HTR-8/SVneo (cell line): ENCODE measurements at regions not wholly inside any gene's neighbourhood (a gene's known extent, or its start where the extent isn't known, plus 50 kb on each side); places are given as distances from the start of the nearest gene placed in this dataset.

ENCODE experiments used
- DNase-seq: peaks from one replicate; pipeline ENCODE4 v3.0.0; 2011; ENCODE audit warnings: low spot score, mixed read lengths; ENCODE audit not compliant: insufficient read length
- FAIRE-seq: peaks from 2 replicates; lab custom pipeline; 2011; peaks lifted over from hg19 to GRCh38; lab: Jason Lieb, UNC

DNA sequence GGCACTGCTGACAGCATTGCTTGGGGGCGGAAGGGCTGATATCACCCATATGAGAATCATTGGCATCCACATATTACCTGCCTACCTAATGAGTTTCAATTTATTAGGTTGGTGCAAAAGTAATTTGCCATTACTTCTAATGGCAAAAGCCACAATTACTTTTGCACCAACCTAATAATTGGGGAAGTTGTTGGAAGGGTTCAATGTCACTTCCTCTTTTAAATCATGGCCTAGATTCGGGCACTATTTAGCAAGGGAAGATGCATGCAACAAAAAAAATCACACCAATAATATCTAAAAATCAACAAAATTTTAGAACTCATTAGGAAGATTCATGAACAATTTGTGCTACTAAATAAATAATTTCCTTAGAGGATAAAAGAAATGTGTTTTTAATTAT lies 56.0 kb upstream of the AGTR1 start:
- DNase-seq (no peak), FAIRE-seq (no peak)

GRCh38 chr3:148642214-148642613 lies 55.5 kb upstream of the AGTR1 start:
- FAIRE-seq (no peak), DNase-seq (no peak)

GRCh38 chr3:148642616-148643015 lies 55.1 kb upstream of the AGTR1 start:
- FAIRE-seq (no peak), DNase-seq (no peak)

DNA sequence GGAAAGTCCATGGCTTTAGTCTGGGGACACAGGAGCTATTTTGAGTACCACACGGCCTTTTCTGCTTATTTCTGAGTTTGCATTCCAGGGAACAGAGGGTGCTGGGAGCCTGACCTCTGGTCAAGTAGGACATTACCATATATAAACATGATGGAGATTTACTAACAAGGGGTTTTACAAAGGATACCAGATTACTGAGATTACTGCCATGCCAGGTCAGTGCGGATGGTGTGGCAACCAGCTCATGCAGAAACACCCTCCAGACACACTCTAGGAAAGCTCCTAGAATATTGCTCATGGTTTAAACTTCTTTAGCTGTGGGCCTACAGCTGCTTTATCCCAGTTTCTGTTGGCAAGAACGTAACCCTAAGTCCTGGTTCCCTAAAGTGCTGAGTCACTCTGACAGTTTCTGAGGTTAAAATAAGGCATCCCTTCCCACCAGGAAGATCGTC lies 54.3 kb upstream of the AGTR1 start:
- DNase-seq: no peak
- no peak for FAIRE-seq

- no peak for DNase-seq
- no peak for FAIRE-seq
Observed at GRCh38 chr3:148646126-148646665, 51.5 kb upstream of the AGTR1 start.
